ENCODE measurements at regions not wholly inside any gene's neighbourhood (a gene's known extent, or its start where the extent isn't known, plus 50 kb on each side); places are given as distances from the start of the nearest gene placed in this dataset.

- Histone ChIP-seq H3K4me3 (ENCODE audit: insufficient read depth, low read depth, low read length) (no peak overlapping the region), H2AFZ (ENCODE audit: low read depth, low read length) (no peak overlapping the region), H3K9me3 (ENCODE audit: insufficient read depth, low read depth, low read length) (no peaks in the 10 kb centered on the region), H4K20me1 (ENCODE audit: insufficient read depth, low read length) (no peaks in the 10 kb centered on the region), H3K36me3 (ENCODE audit: insufficient read depth, low read length) (no peaks in the 10 kb centered on the region), H3K4me1 (ENCODE audit: insufficient read depth, low read length) (no peaks in the 10 kb centered on the region), H3K27ac (ENCODE audit: low read depth, low read length) (no peak overlapping the region), H3K9ac (ENCODE audit: low read length) (no peak overlapping the region), H3K4me2 (ENCODE audit: low read length) (no peak overlapping the region), H3K27me3 (ENCODE audit: insufficient read depth, low read length) (no peaks in the 10 kb centered on the region), H3K79me2 (ENCODE audit: insufficient read depth, low read length) (no peaks in the 10 kb centered on the region)
- Mint-ChIP-seq H3K4me1 (ENCODE audit: low read depth, unreplicated experiment) (no peaks in the 10 kb centered on the region), H3K9me3 (ENCODE audit: unreplicated experiment) (peaks cover 5% of the 10 kb centered on the region), H3K27me3 (ENCODE audit: low read depth, unreplicated experiment) (no peaks in the 10 kb centered on the region), H3K27ac (ENCODE audit: unreplicated experiment) (no peak overlapping the region), H3K4me3 (ENCODE audit: unreplicated experiment) (no peak overlapping the region), H3K36me3 (ENCODE audit: low read depth, unreplicated experiment) (no peaks in the 10 kb centered on the region)
- no peak for FAIRE-seq
- no peak for TF ChIP-seq EZH2 (IDR thresholded peaks at IDR 0.05; ENCODE audit: insufficient read depth, low read length)
- no peak for TF ChIP-seq CTCF (IDR thresholded peaks at IDR 0.05; ENCODE audit: insufficient read depth, low read depth, low read length)
- DNase-seq (ENCODE audit: low read depth) = no peak
These were observed 60.0 kb downstream of the DMAC1 start for GRCh38 chr9:7739595-7739994.

- TF ChIP-seq EZH2 (IDR thresholded peaks at IDR 0.05; ENCODE audit: insufficient read depth, low read length) (no peak), CTCF (IDR thresholded peaks at IDR 0.05; ENCODE audit: insufficient read depth, low read depth, low read length) (no peak)
- Histone ChIP-seq H2AFZ (ENCODE audit: low read depth, low read length) (no peak overlapping the region), H3K9me3 (ENCODE audit: insufficient read depth, low read depth, low read length) (no peaks in the 10 kb centered on the region), H4K20me1 (ENCODE audit: insufficient read depth, low read length) (no peaks in the 10 kb centered on the region), H3K4me3 (ENCODE audit: insufficient read depth, low read depth, low read length) (no peak overlapping the region), H3K4me2 (ENCODE audit: low read length) (no peak overlapping the region), H3K36me3 (ENCODE audit: insufficient read depth, low read length) (no peaks in the 10 kb centered on the region), H3K79me2 (ENCODE audit: insufficient read depth, low read length) (no peaks in the 10 kb centered on the region), H3K27me3 (ENCODE audit: insufficient read depth, low read length) (no peaks in the 10 kb centered on the region), H3K4me1 (ENCODE audit: insufficient read depth, low read length) (no peaks in the 10 kb centered on the region), H3K9ac (ENCODE audit: low read length) (no peak overlapping the region), H3K27ac (ENCODE audit: low read depth, low read length) (no peak overlapping the region)
- Mint-ChIP-seq H3K36me3 (ENCODE audit: low read depth, unreplicated experiment) (no peaks in the 10 kb centered on the region), H3K4me1 (ENCODE audit: low read depth, unreplicated experiment) (peaks cover 4% of the 10 kb centered on the region), H3K27me3 (ENCODE audit: low read depth, unreplicated experiment) (no peaks in the 10 kb centered on the region), H3K4me3 (ENCODE audit: unreplicated experiment) (no peak overlapping the region), H3K9me3 (ENCODE audit: unreplicated experiment) (peaks cover 1% of the 10 kb centered on the region), H3K27ac (ENCODE audit: unreplicated experiment) (no peak overlapping the region)
- DNase-seq (ENCODE audit: low read depth) (no peak), FAIRE-seq (no peak)
These were observed 64.3 kb downstream of the DMAC1 start for GRCh38 chr9:7735311-7735710.

DNA sequence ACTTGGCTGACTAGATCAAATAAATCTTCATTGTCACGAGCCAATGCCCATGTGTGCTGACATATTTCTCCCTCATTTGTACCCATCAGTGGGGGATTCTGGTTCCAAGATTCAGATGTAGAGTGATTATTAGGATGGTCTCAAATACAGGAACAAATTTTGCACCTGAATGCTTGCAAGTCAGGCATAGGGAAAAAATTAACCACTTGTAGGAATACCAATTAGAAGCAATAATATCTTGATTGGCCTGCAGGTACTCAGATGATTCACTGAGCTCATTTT lies 69.5 kb downstream of the DMAC1 start:
- Mint-ChIP-seq H3K4me1 (ENCODE audit: low read depth, unreplicated experiment) (peaks cover 4% of the 10 kb centered on the region), H3K4me3 (ENCODE audit: unreplicated experiment) (no peak overlapping the region), H3K27me3 (ENCODE audit: low read depth, unreplicated experiment) (no peaks in the 10 kb centered on the region), H3K9me3 (ENCODE audit: unreplicated experiment) (no peaks in the 10 kb centered on the region), H3K27ac (ENCODE audit: unreplicated experiment) (no peak overlapping the region), H3K36me3 (ENCODE audit: low read depth, unreplicated experiment) (no peaks in the 10 kb centered on the region)
- Histone ChIP-seq H3K4me2 (ENCODE audit: low read length) (no peak overlapping the region), H3K27ac (ENCODE audit: low read depth, low read length) (no peak overlapping the region), H4K20me1 (ENCODE audit: insufficient read depth, low read length) (no peaks in the 10 kb centered on the region), H2AFZ (ENCODE audit: low read depth, low read length) (no peak overlapping the region), H3K36me3 (ENCODE audit: insufficient read depth, low read length) (no peaks in the 10 kb centered on the region), H3K9me3 (ENCODE audit: insufficient read depth, low read depth, low read length) (no peaks in the 10 kb centered on the region), H3K9ac (ENCODE audit: low read length) (no peak overlapping the region), H3K4me1 (ENCODE audit: insufficient read depth, low read length) (no peaks in the 10 kb centered on the region), H3K27me3 (ENCODE audit: insufficient read depth, low read length) (no peaks in the 10 kb centered on the region), H3K79me2 (ENCODE audit: insufficient read depth, low read length) (no peaks in the 10 kb centered on the region), H3K4me3 (ENCODE audit: insufficient read depth, low read depth, low read length) (no peak overlapping the region)
- DNase-seq (ENCODE audit: low read depth) (no peak), FAIRE-seq (no peak)
- no peak for TF ChIP-seq CTCF (IDR thresholded peaks at IDR 0.05; ENCODE audit: insufficient read depth, low read depth, low read length)
- no peak for TF ChIP-seq EZH2 (IDR thresholded peaks at IDR 0.05; ENCODE audit: insufficient read depth, low read length)

Data from astrocyte (in vitro differentiated cells and primary cell).